Activated CD4-positive, alpha-beta T cell treated with anti-CD3 and anti-CD28 coated beads, Interleukin-2, amount 10 ng/mL, durations not matched to agents 7 days and 5 days (primary cell): ENCODE measurements at regions not wholly inside any gene's neighbourhood (a gene's known extent, or its start where the extent isn't known, plus 50 kb on each side); places are given as distances from the start of the nearest gene placed in this dataset.
"Not testable (repeated sequence)": the region's sequence is repeated elsewhere in the genome, so short reads cannot be mapped to it uniquely, and the experiment has no call there.

Experiments
- CTCF ChIA-PET: fragments of 350-600 bp; sonication (Branson Sonifier 250); formaldehyde crosslinking; loops from one replicate; lab custom pipeline; 2021; ENCODE audit warnings: antibody characterized with exemption; lab: Charles Lee
- POLR2A ChIA-PET: fragments of 350-600 bp; sonication (Branson Sonifier 250); formaldehyde crosslinking; loops from one replicate; lab custom pipeline; 2021; ENCODE audit warnings: antibody characterized with exemption; lab: Charles Lee
- DNase-seq: peaks from one replicate; pipeline ENCODE4 v3.0.0-alpha.2; 2020
- H3K27ac Mint-ChIP-seq: one replicate; pipeline ENCODE4 v1.8.0; 2021; ENCODE audit warnings: mild to moderate bottlenecking, moderate library complexity, mixed read lengths
- H3K27me3 Mint-ChIP-seq: one replicate; pipeline ENCODE4 v1.8.0; 2021; ENCODE audit warnings: mixed read lengths
- H3K36me3 Mint-ChIP-seq: one replicate; pipeline ENCODE4 v1.8.0; 2021; ENCODE audit warnings: low read depth, mixed read lengths
- H3K4me1 Mint-ChIP-seq: one replicate; pipeline ENCODE4 v1.8.0; 2021; ENCODE audit warnings: mixed read lengths
- H3K4me3 Mint-ChIP-seq: one replicate; pipeline ENCODE4 v1.8.0; 2021; ENCODE audit warnings: mild to moderate bottlenecking, moderate library complexity, mixed read lengths
- H3K9me3 Mint-ChIP-seq: one replicate; pipeline ENCODE4 v1.8.0; 2021; ENCODE audit warnings: mixed read lengths

GRCh38 chr2:195199864-195200263, 457.2 kb upstream of the SLC39A10 start:
- CTCF ChIA-PET, result interaction anchor here (1.0 kb wide), 1 partner anchor 12 kb away, joined by 3 read pairs; no protein-coding TSS in a partner anchor

GRCh38 chr2:195181059-195181705, 475.8 kb upstream of the SLC39A10 start:
- H3K36me3 Mint-ChIP-seq, result no peaks in the 10 kb centered on the region
- no peak overlapping the region for H3K27ac Mint-ChIP-seq
- no peaks in the 10 kb centered on the region for H3K4me1 Mint-ChIP-seq
- POLR2A ChIA-PET, result no interaction called here
- no peaks in the 10 kb centered on the region for H3K9me3 Mint-ChIP-seq
- H3K4me3 Mint-ChIP-seq, result no peak overlapping the region
- H3K27me3 Mint-ChIP-seq, result peaks cover 4% of the 10 kb centered on the region
- DNase-seq, result no peak
- CTCF ChIA-PET, result interaction anchor here (0.7 kb wide), 1 partner anchor 482 kb away, joined by 3 read pairs; no protein-coding TSS in a partner anchor

More at GRCh38 chr2:195199864-195200263, 457.2 kb upstream of the SLC39A10 start:
- H3K36me3 Mint-ChIP-seq, result no peaks in the 10 kb centered on the region
- H3K9me3 Mint-ChIP-seq, result peaks cover 2% of the 10 kb centered on the region
- H3K4me1 Mint-ChIP-seq, result peaks cover 19% of the 10 kb centered on the region
- POLR2A ChIA-PET, result no interaction called here
- no peak for DNase-seq
- no peak overlapping the region for H3K4me3 Mint-ChIP-seq
- H3K27ac Mint-ChIP-seq, result no peak overlapping the region
- H3K27me3 Mint-ChIP-seq, result no peaks in the 10 kb centered on the region

GRCh38 chr2:195168369-195168768, 488.7 kb upstream of the SLC39A10 start:
- no peaks in the 10 kb centered on the region for H3K27me3 Mint-ChIP-seq
- no peaks in the 10 kb centered on the region for H3K9me3 Mint-ChIP-seq
- no peak overlapping the region for H3K27ac Mint-ChIP-seq
- H3K4me1 Mint-ChIP-seq, result no peaks in the 10 kb centered on the region
- no peaks in the 10 kb centered on the region for H3K36me3 Mint-ChIP-seq
- ChIA-PET CTCF (no interaction called here), POLR2A (no interaction called here)
- no peak overlapping the region for H3K4me3 Mint-ChIP-seq
- no peak for DNase-seq

GRCh38 chr2:195164930-195165329, 492.1 kb upstream of the SLC39A10 start:
- Mint-ChIP-seq H3K27ac (no peak overlapping the region), H3K4me1 (no peaks in the 10 kb centered on the region), H3K27me3 (peaks cover 3% of the 10 kb centered on the region), H3K36me3 (no peaks in the 10 kb centered on the region), H3K4me3 (no peak overlapping the region), H3K9me3 (no peaks in the 10 kb centered on the region)
- ChIA-PET CTCF (no interaction called here), POLR2A (no interaction called here)
- DNase-seq, result no peak

GRCh38 chr2:195162918-195163317, 494.1 kb upstream of the SLC39A10 start:
- POLR2A ChIA-PET, result no interaction called here
- peaks cover 3% of the 10 kb centered on the region for H3K27me3 Mint-ChIP-seq
- no peak overlapping the region for H3K27ac Mint-ChIP-seq
- no peaks in the 10 kb centered on the region for H3K4me1 Mint-ChIP-seq
- H3K4me3 Mint-ChIP-seq, result no peak overlapping the region
- DNase-seq, result no peak
- no peaks in the 10 kb centered on the region for H3K9me3 Mint-ChIP-seq
- no peaks in the 10 kb centered on the region for H3K36me3 Mint-ChIP-seq
- CTCF ChIA-PET, result interaction anchor here (0.6 kb wide), 1 partner anchor 233 kb away, joined by 3 read pairs; no protein-coding TSS in a partner anchor

- POLR2A ChIA-PET, result no interaction called here
- H3K4me3 Mint-ChIP-seq, result no peak overlapping the region
- peaks cover 3% of the 10 kb centered on the region for H3K27me3 Mint-ChIP-seq
- no peaks in the 10 kb centered on the region for H3K9me3 Mint-ChIP-seq
- CTCF ChIA-PET, result interaction anchor here (0.6 kb wide), 1 partner anchor 232 kb away, joined by 3 read pairs; no protein-coding TSS in a partner anchor
- no peaks in the 10 kb centered on the region for H3K36me3 Mint-ChIP-seq
- H3K27ac Mint-ChIP-seq, result no peak overlapping the region
- DNase-seq, result no peak
- H3K4me1 Mint-ChIP-seq, result no peaks in the 10 kb centered on the region
Measured at GRCh38 chr2:195162194-195162593, 494.8 kb upstream of the SLC39A10 start.

- Mint-ChIP-seq H3K9me3 (no peaks in the 10 kb centered on the region), H3K27ac (no peak overlapping the region), H3K36me3 (no peaks in the 10 kb centered on the region), H3K4me3 (no peak overlapping the region), H3K4me1 (no peaks in the 10 kb centered on the region), H3K27me3 (peaks cover 3% of the 10 kb centered on the region)
- no peak for DNase-seq
- CTCF ChIA-PET, result no interaction called here
- POLR2A ChIA-PET, result no interaction called here
Measured at GRCh38 chr2:195160963-195161362, 496.1 kb upstream of the SLC39A10 start.

GRCh38 chr2:195151711-195152110, 505.3 kb upstream of the SLC39A10 start:
- Mint-ChIP-seq H3K36me3 (no peaks in the 10 kb centered on the region), H3K4me3 (no peak overlapping the region), H3K9me3 (no peaks in the 10 kb centered on the region), H3K27me3 (peaks cover 2% of the 10 kb centered on the region), H3K4me1 (no peaks in the 10 kb centered on the region), H3K27ac (no peak overlapping the region)
- DNase-seq, result no peak
- ChIA-PET CTCF (interaction anchor here (0.7 kb wide), 1 partner anchor 58 kb away, joined by 3 read pairs; no protein-coding TSS in a partner anchor), POLR2A (no interaction called here)

GRCh38 chr2:195150819-195151218, 506.2 kb upstream of the SLC39A10 start:
- POLR2A ChIA-PET, result no interaction called here
- H3K27ac Mint-ChIP-seq, result no peak overlapping the region
- no peak for DNase-seq
- no peak overlapping the region for H3K4me3 Mint-ChIP-seq
- CTCF ChIA-PET, result no interaction called here
- peaks cover 2% of the 10 kb centered on the region for H3K27me3 Mint-ChIP-seq
- no peaks in the 10 kb centered on the region for H3K9me3 Mint-ChIP-seq
- H3K36me3 Mint-ChIP-seq, result no peaks in the 10 kb centered on the region
- H3K4me1 Mint-ChIP-seq, result no peaks in the 10 kb centered on the region

GRCh38 chr2:195148004-195148403, 509.0 kb upstream of the SLC39A10 start:
- Mint-ChIP-seq H3K4me3 (no peak overlapping the region), H3K4me1 (no peaks in the 10 kb centered on the region), H3K9me3 (peaks cover 2% of the 10 kb centered on the region), H3K27me3 (peaks cover 4% of the 10 kb centered on the region), H3K27ac (no peak overlapping the region), H3K36me3 (no peaks in the 10 kb centered on the region)
- no peak for DNase-seq
- ChIA-PET POLR2A (no interaction called here), CTCF (no interaction called here)

GRCh38 chr2:195146761-195147541, 510.1 kb upstream of the SLC39A10 start:
- DNase-seq, result no peak
- no peak overlapping the region for H3K4me3 Mint-ChIP-seq
- CTCF ChIA-PET, result no interaction called here
- no peaks in the 10 kb centered on the region for H3K36me3 Mint-ChIP-seq
- H3K9me3 Mint-ChIP-seq, result peaks cover 2% of the 10 kb centered on the region
- no peak overlapping the region for H3K27ac Mint-ChIP-seq
- no peaks in the 10 kb centered on the region for H3K4me1 Mint-ChIP-seq
- POLR2A ChIA-PET, result no interaction called here
- H3K27me3 Mint-ChIP-seq, result peaks cover 4% of the 10 kb centered on the region

- H3K27me3 Mint-ChIP-seq, result no peaks in the 10 kb centered on the region
- no peaks in the 10 kb centered on the region for H3K9me3 Mint-ChIP-seq
- ChIA-PET POLR2A (no interaction called here), CTCF (no interaction called here)
- H3K4me3 Mint-ChIP-seq, result no peak overlapping the region
- no peaks in the 10 kb centered on the region for H3K36me3 Mint-ChIP-seq
- H3K4me1 Mint-ChIP-seq, result no peaks in the 10 kb centered on the region
- no peak for DNase-seq
- no peak overlapping the region for H3K27ac Mint-ChIP-seq
Measured at GRCh38 chr2:195138435-195138834, 518.6 kb upstream of the SLC39A10 start.

- H3K4me1 Mint-ChIP-seq, POLR2A ChIA-PET, H3K27me3 Mint-ChIP-seq, H3K27ac Mint-ChIP-seq, CTCF ChIA-PET, H3K4me3 Mint-ChIP-seq, H3K36me3 Mint-ChIP-seq, DNase-seq, H3K9me3 Mint-ChIP-seq: not testable (repeated sequence)
Measured at GRCh38 chr2:195125889-195126288, 531.1 kb upstream of the SLC39A10 start.
